ENCODE measurements at regions not wholly inside any gene's neighbourhood (a gene's known extent, or its start where the extent isn't known, plus 50 kb on each side); places are given as distances from the start of the nearest gene placed in this dataset.

DNA sequence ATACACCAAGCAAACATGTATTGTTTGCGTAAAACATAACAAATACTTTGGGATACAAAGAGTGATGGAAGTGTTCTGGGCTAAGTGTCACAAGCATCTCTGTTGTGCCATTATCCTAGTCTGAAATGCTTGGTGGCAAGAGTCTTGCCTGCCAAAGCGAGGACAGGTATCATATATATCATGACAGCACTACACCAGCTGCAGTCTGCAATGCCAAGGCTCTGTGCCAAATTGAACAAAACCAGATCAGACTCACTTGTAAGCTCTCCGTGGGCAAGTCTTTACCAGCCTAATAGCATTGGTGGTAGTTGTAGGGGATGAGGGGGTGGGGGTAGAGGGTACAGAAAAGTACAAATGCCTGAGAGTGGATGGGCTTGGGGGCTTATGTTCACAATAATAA lies 119.2 kb downstream of the RWDD3 start:
- no peak for TF ChIP-seq POLR2A (IDR thresholded peaks at IDR 0.05)
- TF ChIP-seq, protein P1, sequence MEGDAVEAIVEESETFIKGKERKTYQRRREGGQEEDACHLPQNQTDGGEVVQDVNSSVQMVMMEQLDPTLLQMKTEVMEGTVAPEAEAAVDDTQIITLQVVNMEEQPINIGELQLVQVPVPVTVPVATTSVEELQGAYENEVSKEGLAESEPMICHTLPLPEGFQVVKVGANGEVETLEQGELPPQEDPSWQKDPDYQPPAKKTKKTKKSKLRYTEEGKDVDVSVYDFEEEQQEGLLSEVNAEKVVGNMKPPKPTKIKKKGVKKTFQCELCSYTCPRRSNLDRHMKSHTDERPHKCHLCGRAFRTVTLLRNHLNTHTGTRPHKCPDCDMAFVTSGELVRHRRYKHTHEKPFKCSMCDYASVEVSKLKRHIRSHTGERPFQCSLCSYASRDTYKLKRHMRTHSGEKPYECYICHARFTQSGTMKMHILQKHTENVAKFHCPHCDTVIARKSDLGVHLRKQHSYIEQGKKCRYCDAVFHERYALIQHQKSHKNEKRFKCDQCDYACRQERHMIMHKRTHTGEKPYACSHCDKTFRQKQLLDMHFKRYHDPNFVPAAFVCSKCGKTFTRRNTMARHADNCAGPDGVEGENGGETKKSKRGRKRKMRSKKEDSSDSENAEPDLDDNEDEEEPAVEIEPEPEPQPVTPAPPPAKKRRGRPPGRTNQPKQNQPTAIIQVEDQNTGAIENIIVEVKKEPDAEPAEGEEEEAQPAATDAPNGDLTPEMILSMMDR (IDR thresholded peaks at IDR 0.05): no peak

Data from thyroid gland (tissue), 4 donors.